K562 (cell line): ENCODE measurements at regions not wholly inside any gene's neighbourhood (a gene's known extent, or its start where the extent isn't known, plus 50 kb on each side); places are given as distances from the start of the nearest gene placed in this dataset.

Source experiments
- ATAC-seq: fragments of 200-7000 bp; cut with Tn5 transposase; 3 replicates; pipeline ENCODE4 v1.9.1; 2020; ENCODE audit warnings: moderate library complexity
- BruUV-seq: library from RNA; stranded (reverse); fragments of 400-500 nt; replicated peaks from 2 replicates; lab custom pipeline; 2021; lab: Mats Ljungman, UMichigan
- CTCF ChIA-PET: fragments of 300-600 bp; formaldehyde crosslinking; extraction: SDS; loops from one replicate; lab custom pipeline; 2021; ENCODE audit warnings: low intra/inter-chr PET ratio; lab: Yijun Ruan, JAX
- POLR2A ChIA-PET: fragments of 300-600, 350-650 bp; sonication (Branson Sonifier 250); formaldehyde crosslinking; extraction: SDS; loops from one replicate; lab custom pipeline; 2021; ENCODE audit warnings: antibody characterized with exemption, inconsistent platforms; lab: Yijun Ruan, JAX
- DNase-seq, 4 experiments: peaks; one replicate each; pipeline versions ENCODE4 v3.0.0 to v3.0.0-alpha.2; 2011 to 2018; ENCODE audit warnings: low spot score in 3 of 4, mixed read lengths in 3 of 4; ENCODE audit errors: extremely low read depth in 1 of 4
- FAIRE-seq: peaks from 2 replicates; lab custom pipeline; 2011; peaks lifted over from hg19 to GRCh38; lab: Jason Lieb, UNC
- H2AFZ ChIP-seq: 2 replicates; pipeline ENCODE4 v1.6.0; 2011; ENCODE audit warnings: low read depth, low read length, control low read depth, inconsistent platforms
- H3K27ac ChIP-seq: fragments of 200-600 bp; 3 replicates; pipeline ENCODE4 v1.8.0; 2011; ENCODE audit warnings: low read depth, mild to moderate bottlenecking, control low read depth, inconsistent platforms, low read length, moderate library complexity, mixed read lengths; ENCODE audit errors: extremely low read depth
- H3K27me3 ChIP-seq, 2 experiments: fragments of 300-600 bp in 1 of 2; 2 replicates in 1 of 2; 3 replicates in 1 of 2; pipeline versions ENCODE4 v1.6.0 to v1.8.0; 2011; ENCODE audit warnings: inconsistent platforms in 2 of 2, low read length in 2 of 2, mild to moderate bottlenecking in 1 of 2, mixed read lengths in 1 of 2, moderate library complexity in 1 of 2; ENCODE audit not compliant: control insufficient read depth in 2 of 2, insufficient read depth in 2 of 2
- H3K36me3 ChIP-seq: fragments of 300-600 bp; 3 replicates; pipeline ENCODE4 v1.8.0; 2011; ENCODE audit warnings: mild to moderate bottlenecking, low read length, inconsistent platforms; ENCODE audit not compliant: control insufficient read depth, insufficient read depth
- H3K4me1 ChIP-seq, 2 experiments: fragments of 200-600 bp in 1 of 2; replicated peaks in 1 of 2; 2 replicates in 1 of 2; 3 replicates in 1 of 2; pipeline versions ENCODE4 v1.5.1 to v1.8.0; 2011; ENCODE audit warnings: inconsistent platforms in 2 of 2, low read length in 2 of 2, mild to moderate bottlenecking in 1 of 2, mixed read lengths in 1 of 2, moderate library complexity in 1 of 2; ENCODE audit not compliant: control insufficient read depth in 2 of 2, insufficient read depth in 2 of 2
- H3K4me2 ChIP-seq: 2 replicates; pipeline ENCODE4 v1.6.1; 2011; ENCODE audit warnings: low read length, control low read depth, inconsistent platforms, mixed read lengths; ENCODE audit not compliant: insufficient read depth
- H3K4me3 ChIP-seq: fragments of 200-600 bp; sonication (generic), shearing (Covaris generic); 2 replicates; pipeline ENCODE4 v1.5.1; 2016; ENCODE audit warnings: control low read depth, inconsistent platforms
- H3K79me2 ChIP-seq: fragments of 200-600 bp; 3 replicates; pipeline ENCODE4 v1.8.0; 2011; ENCODE audit warnings: low read length, inconsistent platforms; ENCODE audit not compliant: control insufficient read depth, insufficient read depth
- H3K9ac ChIP-seq, 2 experiments: 2 replicates each; pipeline versions ENCODE4 v1.6.0 to v1.6.1; 2011; ENCODE audit warnings: low read depth in 2 of 2, low read length in 2 of 2, control low read depth in 1 of 2, inconsistent platforms in 1 of 2, mild to moderate bottlenecking in 1 of 2, mixed read lengths in 1 of 2; ENCODE audit not compliant: insufficient read depth in 1 of 2
- H3K9me1 ChIP-seq: one replicate; pipeline ENCODE4 v1.6.0; 2011; ENCODE audit warnings: inconsistent platforms, mild to moderate bottlenecking, low read length, moderate library complexity; ENCODE audit not compliant: control insufficient read depth, insufficient read depth
- H3K9me3 ChIP-seq: replicated peaks from 2 replicates; pipeline ENCODE4 v1.5.1; 2011; ENCODE audit warnings: low read depth, low read length, inconsistent platforms; ENCODE audit not compliant: control insufficient read depth, insufficient read depth
- H4K20me1 ChIP-seq: replicated peaks from 2 replicates; pipeline ENCODE4 v1.6.1; 2011; ENCODE audit warnings: low read length, inconsistent platforms, mixed read lengths; ENCODE audit not compliant: control insufficient read depth, insufficient read depth
- ELK3 ChIP-seq: fragments of 450-650 bp; formaldehyde crosslinking; IDR thresholded peaks from 2 replicates; pipeline ENCODE4 v1.4.0; 2020; ENCODE audit warnings: mild to moderate bottlenecking
- EP400 ChIP-seq: fragments of 450-650 bp; IDR thresholded peaks from 2 replicates; pipeline ENCODE4 v1.6.1; 2017; ENCODE audit warnings: antibody characterized with exemption, mild to moderate bottlenecking, moderate library complexity
- FOXK2 ChIP-seq, 2 experiments: fragments of 450-650 bp; IDR thresholded peaks in 1 of 2; conservative IDR thresholded peaks in 1 of 2; 2 replicates each; pipeline ENCODE4 v1.6.1; 2016; ENCODE audit warnings: low read depth in 2 of 2, mild to moderate bottlenecking in 1 of 2
- FOXO4 ChIP-seq: fragments of 450-650 bp; formaldehyde crosslinking; IDR thresholded peaks from 2 replicates; pipeline ENCODE4 v1.4.0; 2020; ENCODE audit warnings: mild to moderate bottlenecking, moderate library complexity
- FOXP4 ChIP-seq: sonication (generic); formaldehyde crosslinking; IDR thresholded peaks from 2 replicates; pipeline ENCODE4 v1.8.0; 2022; ENCODE audit warnings: mild to moderate bottlenecking, missing genetic modification reagents, borderline replicate concordance
- HDGF ChIP-seq: fragments of 450-650 bp; IDR thresholded peaks from 2 replicates; pipeline ENCODE4 v1.6.1; 2016
- IFI16 ChIP-seq: fragments of 250-450 bp; sonication (Bioruptor Pico); IDR thresholded peaks from 2 replicates; pipeline ENCODE4 v2.1.2; 2022; ENCODE audit warnings: mild to moderate bottlenecking, inconsistent platforms
- MBD1 ChIP-seq: fragments of 250-450 bp; sonication (Bioruptor Pico); IDR thresholded peaks from 2 replicates; pipeline ENCODE4 v1.8.0; 2022; ENCODE audit warnings: inconsistent platforms
- MCM3 ChIP-seq: fragments of 450-650 bp; IDR thresholded peaks from 2 replicates; pipeline ENCODE4 v1.6.1; 2016
- MITF ChIP-seq: IDR thresholded peaks from 2 replicates; pipeline ENCODE4 v1.6.1; 2014; ENCODE audit warnings: antibody characterized with exemption
- NFIC ChIP-seq: fragments of 450-650 bp; IDR thresholded peaks from 2 replicates; pipeline ENCODE4 v1.6.1; 2017; ENCODE audit warnings: mild to moderate bottlenecking, inconsistent platforms
- PCBP2 ChIP-seq: fragments of 200-400 bp; formaldehyde crosslinking; IDR thresholded peaks from 2 replicates; pipeline ENCODE4 v1.6.1; 2018; ENCODE audit warnings: low read length, low read depth, mild to moderate bottlenecking, moderate library complexity; ENCODE audit not compliant: poor library complexity, severe bottlenecking
- PRMT5 ChIP-seq: sonication (generic); formaldehyde crosslinking; IDR thresholded peaks from 2 replicates; pipeline ENCODE4 v1.5.0; 2020; ENCODE audit warnings: missing genetic modification reagents
- SMARCA4 ChIP-seq: fragments of 450-650 bp; IDR thresholded peaks from 2 replicates; pipeline ENCODE4 v1.6.1; 2016
- ZFX ChIP-seq: sonication (generic); formaldehyde crosslinking; IDR thresholded peaks from 2 replicates; pipeline ENCODE4 v1.8.0; 2022; ENCODE audit warnings: mild to moderate bottlenecking, missing genetic modification reagents, moderate library complexity
- ZNF511 ChIP-seq: sonication (generic); formaldehyde crosslinking; IDR thresholded peaks from 2 replicates; pipeline ENCODE4 v1.8.0; 2022; ENCODE audit warnings: mild to moderate bottlenecking, missing genetic modification reagents
- ZNF785 ChIP-seq: fragments of 250-450 bp; sonication (Bioruptor Pico); IDR thresholded peaks from 2 replicates; pipeline ENCODE4 v1.4.0; 2020; ENCODE audit warnings: mild to moderate bottlenecking
- WGBS: fragments of 100-300 bp; shearing (Covaris generic); methylation state at CpG from one replicate; pipeline ENCODE4 v1.1.6; 2016; ENCODE audit warnings: low coverage, mixed read lengths; ENCODE audit not compliant: insufficient coverage; ENCODE audit errors: missing lambda C conversion rate; 5-methylcytosine and 5-hydroxymethylcytosine counted together
- in situ Hi-C: fragments of 300-500 bp; cut with MboI; formaldehyde crosslinking; loops from 4 replicates; pipeline ENCODE4 v1.15.0; 2018; ENCODE audit warnings: inconsistent platforms, mixed read lengths
- intact Hi-C: fragments of 100-400 bp; cut with micrococcal nuclease; formaldehyde crosslinking; loops from 2 replicates; pipeline ENCODE4 v1.14.2; 2022

GRCh38 chr16:86156155-86156554 lies 257.2 kb downstream of the IRF8 start:
- TF ChIP-seq IFI16 (CRISPR knock-in tag) = no peak
- no peak for TF ChIP-seq ZNF785 (CRISPR knock-in tag)
- TF ChIP-seq MITF = no peak
- no peak for TF ChIP-seq MCM3
- TF ChIP-seq ZFX = no peak
- no peak for TF ChIP-seq HDGF
- no peak for TF ChIP-seq ELK3
- TF ChIP-seq FOXO4 (CRISPR knock-in tag) = no peak
- TF ChIP-seq ZNF511 = no peak
- TF ChIP-seq NFIC = no peak
- no peak for TF ChIP-seq MBD1 (CRISPR knock-in tag)
- TF ChIP-seq FOXK2 (conservative IDR thresholded peaks at IDR 0.05 in 1 of 2, IDR thresholded peaks at IDR 0.05 in 1 of 2; ENCODE audit: low read depth in 2 of 2) = no peak
- no peak for TF ChIP-seq EP400
- TF ChIP-seq PCBP2 = no peak
- no peak for TF ChIP-seq PRMT5 (CRISPR knock-in tag)
- TF ChIP-seq FOXP4 = no peak
- TF ChIP-seq SMARCA4 = no peak
- TF ChIP-seq, all 486 proteins: peak for 0
- intact Hi-C loops = no loop called here
- Histone ChIP-seq H3K36me3 (no peaks in the 10 kb centered on the region), H3K9ac (no peak overlapping the region), H2AFZ (no peak overlapping the region), H4K20me1 (no peaks in the 10 kb centered on the region), H3K4me3 (no peak overlapping the region), H3K4me1 (no peaks in the 10 kb centered on the region), H3K79me2 (no peaks in the 10 kb centered on the region), H3K4me2 (no peak overlapping the region), H3K9me1 (no peaks in the 10 kb centered on the region), H3K9me3 (no peaks in the 10 kb centered on the region), H3K27me3 (peaks cover 19 to 27% of the 10 kb centered on the region in 2 experiments; a peak in 4 of 5 replicates), H3K27ac (no peak overlapping the region)
- CTCF ChIA-PET = no interaction called here
- no TSS peak for BruUV-seq
- ATAC-seq (no peak), DNase-seq (no peak), FAIRE-seq (no peak)
- in situ Hi-C loops = no loop called here
- WGBS = 4% methylated on average over 3 of the region's 3 CpGs
- POLR2A ChIA-PET = no interaction called here
